Neural crest cell (in vitro differentiated cells): ENCODE measurements at regions not wholly inside any gene's neighbourhood (a gene's known extent, or its start where the extent isn't known, plus 50 kb on each side); places are given as distances from the start of the nearest gene placed in this dataset.

Experiments
- DNase-seq: peaks from one replicate; pipeline ENCODE4 v3.0.0; 2021; ENCODE audit warnings: low read depth, mixed read lengths, low spot score
- H3K27ac Mint-ChIP-seq: one replicate; pipeline ENCODE4 v1.8.0; 2021; ENCODE audit warnings: mild to moderate bottlenecking, mixed read lengths; ENCODE audit not compliant: unreplicated experiment
- H3K27me3 Mint-ChIP-seq: 2 replicates; pipeline ENCODE4 v1.8.0; 2021; ENCODE audit warnings: low read depth, mild to moderate bottlenecking, mixed read lengths
- H3K36me3 Mint-ChIP-seq: 2 replicates; pipeline ENCODE4 v1.8.0; 2021; ENCODE audit warnings: low read depth, mild to moderate bottlenecking, mixed read lengths
- H3K4me1 Mint-ChIP-seq: 2 replicates; pipeline ENCODE4 v1.8.0; 2021; ENCODE audit warnings: mixed read lengths
- H3K4me3 Mint-ChIP-seq: one replicate; pipeline ENCODE4 v1.8.0; 2021; ENCODE audit warnings: mild to moderate bottlenecking, mixed read lengths
- H3K9me3 Mint-ChIP-seq: 2 replicates; pipeline ENCODE4 v1.8.0; 2021; ENCODE audit warnings: mixed read lengths
- TF ChIP-seq, protein P1 (sequence below): fragments of 200-600 bp; sonication (generic); conservative IDR thresholded peaks from 2 replicates; pipeline ENCODE4 v1.5.0; 2021; ENCODE audit warnings: antibody characterized with exemption, mild to moderate bottlenecking

DNA sequence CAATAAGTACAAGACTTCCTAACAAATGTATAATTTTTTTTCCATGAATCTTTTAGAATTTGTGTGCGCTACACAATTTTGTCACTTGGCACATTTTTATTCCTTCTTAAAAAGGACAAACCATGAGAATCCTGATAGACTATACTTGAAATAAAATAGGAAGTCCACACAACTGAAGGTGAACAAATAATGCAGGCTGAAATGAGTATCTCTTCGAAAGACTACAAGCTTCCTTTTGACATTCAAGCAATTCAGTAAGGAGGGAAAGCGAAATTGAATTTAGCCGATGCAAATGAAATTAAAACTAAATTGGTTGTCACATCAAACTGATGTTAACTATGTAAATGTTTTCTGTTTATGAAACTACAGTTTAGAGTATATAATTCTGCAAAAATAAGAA, 374.4 kb upstream of the CCNH start:
- H3K9me3 Mint-ChIP-seq, result no peaks in the 10 kb centered on the region
- H3K27me3 Mint-ChIP-seq, result peaks cover 25% of the 10 kb centered on the region
- no peaks in the 10 kb centered on the region for H3K36me3 Mint-ChIP-seq
- TF ChIP-seq, protein P1, sequence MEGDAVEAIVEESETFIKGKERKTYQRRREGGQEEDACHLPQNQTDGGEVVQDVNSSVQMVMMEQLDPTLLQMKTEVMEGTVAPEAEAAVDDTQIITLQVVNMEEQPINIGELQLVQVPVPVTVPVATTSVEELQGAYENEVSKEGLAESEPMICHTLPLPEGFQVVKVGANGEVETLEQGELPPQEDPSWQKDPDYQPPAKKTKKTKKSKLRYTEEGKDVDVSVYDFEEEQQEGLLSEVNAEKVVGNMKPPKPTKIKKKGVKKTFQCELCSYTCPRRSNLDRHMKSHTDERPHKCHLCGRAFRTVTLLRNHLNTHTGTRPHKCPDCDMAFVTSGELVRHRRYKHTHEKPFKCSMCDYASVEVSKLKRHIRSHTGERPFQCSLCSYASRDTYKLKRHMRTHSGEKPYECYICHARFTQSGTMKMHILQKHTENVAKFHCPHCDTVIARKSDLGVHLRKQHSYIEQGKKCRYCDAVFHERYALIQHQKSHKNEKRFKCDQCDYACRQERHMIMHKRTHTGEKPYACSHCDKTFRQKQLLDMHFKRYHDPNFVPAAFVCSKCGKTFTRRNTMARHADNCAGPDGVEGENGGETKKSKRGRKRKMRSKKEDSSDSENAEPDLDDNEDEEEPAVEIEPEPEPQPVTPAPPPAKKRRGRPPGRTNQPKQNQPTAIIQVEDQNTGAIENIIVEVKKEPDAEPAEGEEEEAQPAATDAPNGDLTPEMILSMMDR, result no peak
- no peak overlapping the region for H3K27ac Mint-ChIP-seq
- H3K4me3 Mint-ChIP-seq, result no peak overlapping the region
- peaks cover 15% of the 10 kb centered on the region for H3K4me1 Mint-ChIP-seq
- no peak for DNase-seq

DNA sequence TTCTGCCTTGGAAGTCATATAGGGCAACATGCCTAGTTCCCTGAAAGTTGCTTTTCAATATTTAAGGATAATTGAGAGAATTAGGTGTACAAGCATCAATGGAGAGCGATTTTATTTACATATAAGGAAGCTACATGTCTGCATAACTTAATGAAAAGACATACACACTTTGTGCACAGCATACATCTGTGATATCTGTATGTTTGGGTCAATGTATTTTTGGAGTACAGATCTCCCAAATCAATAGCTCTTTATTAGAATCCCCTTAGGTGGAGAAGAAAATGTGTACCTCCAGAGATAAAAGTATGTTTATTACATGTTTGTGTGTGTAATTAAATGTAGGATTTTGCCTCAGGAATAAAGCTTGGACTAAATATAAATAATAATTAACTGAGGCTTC, 373.7 kb upstream of the CCNH start:
- Mint-ChIP-seq H3K4me1 (peaks cover 20% of the 10 kb centered on the region), H3K4me3 (no peak overlapping the region), H3K27ac (no peak overlapping the region), H3K36me3 (no peaks in the 10 kb centered on the region), H3K9me3 (no peaks in the 10 kb centered on the region), H3K27me3 (peaks cover 25% of the 10 kb centered on the region)
- TF ChIP-seq, protein P1, result no peak
- DNase-seq, result no peak

DNA sequence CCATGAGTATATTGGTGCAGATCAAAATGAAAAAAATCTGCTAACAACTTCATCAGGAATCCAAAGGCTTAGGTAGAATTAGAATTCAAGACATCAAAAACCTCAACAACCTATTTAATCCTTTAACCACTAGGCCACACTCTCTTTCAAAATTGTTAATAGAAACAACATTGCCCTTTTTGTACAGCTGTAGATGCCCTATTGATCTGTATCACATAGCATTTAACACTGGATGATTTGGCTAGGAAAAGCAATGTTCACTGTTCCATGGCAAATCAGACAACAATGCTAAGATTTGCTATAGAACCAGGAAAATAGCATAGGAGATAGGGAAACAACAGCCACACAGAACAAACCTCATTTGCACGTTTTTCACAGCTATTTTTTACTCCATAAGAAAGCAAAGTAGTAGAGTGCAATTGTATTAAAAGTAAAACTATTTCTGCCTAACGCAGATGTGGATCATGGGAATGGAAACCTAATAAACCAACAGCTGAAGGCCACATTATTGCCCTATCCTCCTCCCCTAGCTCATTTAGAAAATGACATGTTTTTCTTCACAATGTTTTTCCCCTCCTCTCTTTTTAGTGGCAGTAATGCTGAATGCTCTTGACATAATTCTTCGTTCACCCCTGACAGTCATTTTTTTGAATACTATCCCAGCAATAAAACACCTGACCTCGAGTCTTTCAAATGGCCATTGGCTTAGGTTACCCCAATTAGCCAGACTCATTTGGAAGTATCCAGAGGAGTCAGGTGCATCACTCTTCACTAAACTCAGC, 373.0 kb upstream of the CCNH start:
- Mint-ChIP-seq H3K4me3 (no peak overlapping the region), H3K4me1 (peaks cover 25% of the 10 kb centered on the region), H3K27ac (no peak overlapping the region), H3K36me3 (no peaks in the 10 kb centered on the region), H3K27me3 (peaks cover 29% of the 10 kb centered on the region), H3K9me3 (no peaks in the 10 kb centered on the region)
- TF ChIP-seq, protein P1, result no peak
- no peak for DNase-seq

DNA sequence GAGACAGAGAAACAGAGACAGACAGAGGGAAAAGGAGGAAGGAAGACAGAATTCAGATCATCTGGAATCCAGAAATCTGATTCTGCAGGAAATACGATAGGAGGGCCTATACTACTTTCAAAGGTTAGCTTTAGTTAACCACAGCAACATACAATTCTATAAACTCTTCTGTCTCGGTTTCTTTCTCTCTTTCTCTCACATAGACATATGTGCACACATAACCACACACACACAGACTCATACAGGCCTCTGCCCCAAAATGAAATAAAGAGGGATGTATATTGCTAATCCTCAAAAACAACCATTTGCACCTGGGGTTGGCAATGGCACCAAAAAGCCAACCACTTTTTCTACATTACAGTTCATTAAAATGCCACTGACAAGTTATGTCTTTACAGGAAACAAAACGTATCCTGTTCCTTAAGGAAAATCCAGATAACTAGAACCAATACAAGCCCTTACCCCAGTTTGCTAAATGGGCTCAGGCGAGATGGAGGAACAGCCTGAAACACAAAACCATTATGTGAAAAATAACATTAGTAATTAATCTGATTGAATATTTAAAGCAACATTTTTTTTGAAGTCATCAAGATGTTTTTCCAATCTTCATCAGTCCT, 372.3 kb upstream of the CCNH start:
- Mint-ChIP-seq H3K27me3 (peaks cover 29% of the 10 kb centered on the region), H3K9me3 (no peaks in the 10 kb centered on the region), H3K36me3 (no peaks in the 10 kb centered on the region), H3K27ac (no peak overlapping the region), H3K4me1 (peaks cover 25% of the 10 kb centered on the region), H3K4me3 (no peak overlapping the region)
- TF ChIP-seq, protein P1, result no peak
- DNase-seq, result no peak

DNA sequence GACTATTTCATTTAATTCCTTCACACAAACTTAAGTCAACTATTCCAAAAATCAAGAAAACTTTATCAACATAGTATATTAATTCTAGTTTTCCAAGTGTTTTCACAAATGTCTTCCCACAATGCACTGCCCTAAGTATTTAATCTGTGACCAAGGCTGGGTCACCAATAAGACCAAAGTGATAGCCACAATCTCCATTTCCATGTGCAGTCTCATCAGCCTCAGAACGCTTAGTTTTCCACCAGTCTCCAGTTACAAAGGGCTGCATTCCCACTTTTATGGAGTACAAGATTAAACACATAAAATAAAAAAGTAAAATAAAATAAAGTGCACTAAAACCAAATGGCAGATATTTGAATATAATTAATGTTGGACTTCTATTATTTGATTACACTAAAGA, 371.6 kb upstream of the CCNH start:
- H3K4me1 Mint-ChIP-seq, result peaks cover 25% of the 10 kb centered on the region
- H3K4me3 Mint-ChIP-seq, result no peak overlapping the region
- no peaks in the 10 kb centered on the region for H3K9me3 Mint-ChIP-seq
- TF ChIP-seq, protein P1, result no peak
- no peak overlapping the region for H3K27ac Mint-ChIP-seq
- H3K27me3 Mint-ChIP-seq, result peaks cover 29% of the 10 kb centered on the region
- no peaks in the 10 kb centered on the region for H3K36me3 Mint-ChIP-seq
- no peak for DNase-seq
